GM12878 (cell line): ENCODE measurements at regions not wholly inside any gene's neighbourhood (a gene's known extent, or its start where the extent isn't known, plus 50 kb on each side); places are given as distances from the start of the nearest gene placed in this dataset.

Experiments used
- BCL11A ChIP-seq: IDR thresholded peaks from 2 replicates; pipeline ENCODE4 v1.6.1; 2011; ENCODE audit warnings: low read depth, low read length
- CBFB ChIP-seq: IDR thresholded peaks from 2 replicates; pipeline ENCODE4 v1.6.1; 2016; ENCODE audit warnings: antibody characterized with exemption, low read depth
- CREM ChIP-seq: IDR thresholded peaks from 2 replicates; pipeline ENCODE4 v1.6.1; 2014; ENCODE audit warnings: antibody characterized with exemption, low read depth
- CTCF ChIP-seq, 3 experiments: IDR thresholded peaks in 2 of 3; conservative IDR thresholded peaks in 1 of 3; 2 replicates each; pipeline ENCODE4 v1.5.1; 2011; ENCODE audit warnings: low read depth in 3 of 3, low read length in 3 of 3, mild to moderate bottlenecking in 3 of 3, control low read depth in 2 of 3, moderate library complexity in 2 of 3, inconsistent platforms in 1 of 3, mixed read lengths in 1 of 3; ENCODE audit not compliant: control insufficient read depth in 2 of 3, insufficient read depth in 1 of 3; ENCODE audit errors: extremely low read depth in 1 of 3
- ELK1 ChIP-seq: IDR thresholded peaks from 2 replicates; pipeline ENCODE4 v1.6.1; 2012; ENCODE audit warnings: low read depth, low read length, improper control_type of control experiment
- GABPA ChIP-seq: IDR thresholded peaks from 2 replicates; pipeline ENCODE4 v1.6.1; 2014; ENCODE audit warnings: antibody characterized with exemption, low read depth, mild to moderate bottlenecking, inconsistent platforms
- HDGF ChIP-seq: fragments of 450-650 bp; IDR thresholded peaks from 2 replicates; pipeline ENCODE4 v1.6.1; 2016; ENCODE audit warnings: antibody characterized with exemption
- MAX ChIP-seq: IDR thresholded peaks from 2 replicates; pipeline ENCODE4 v1.6.1; 2012; ENCODE audit warnings: low read depth, low read length, improper control_type of control experiment
- NR2C1 ChIP-seq: fragments of 450-650 bp; IDR thresholded peaks from 2 replicates; pipeline ENCODE4 v1.6.1; 2017; ENCODE audit warnings: antibody characterized with exemption, mild to moderate bottlenecking, moderate library complexity
- PKNOX1 ChIP-seq: fragments of 450-650 bp; IDR thresholded peaks from 2 replicates; pipeline ENCODE4 v1.6.1; 2016; ENCODE audit warnings: mild to moderate bottlenecking
- ZNF24 ChIP-seq: fragments of 450-650 bp; IDR thresholded peaks from 2 replicates; pipeline ENCODE4 v1.6.1; 2017; ENCODE audit warnings: antibody characterized with exemption, mild to moderate bottlenecking
- TF ChIP-seq, protein P1 (sequence below): fragments of 150-350 bp; IDR thresholded peaks from 2 replicates; pipeline ENCODE4 v1.6.1; 2016; ENCODE audit warnings: low read depth, low read length
- TF ChIP-seq, protein P2 (sequence below): fragments of 450-650 bp; IDR thresholded peaks from 2 replicates; pipeline ENCODE4 v1.6.1; 2017; ENCODE audit warnings: mild to moderate bottlenecking, moderate library complexity

- TF ChIP-seq GABPA (no peak), CTCF (IDR thresholded peaks at IDR 0.05 in 2 of 3, conservative IDR thresholded peaks at IDR 0.05 in 1 of 3; ENCODE audit: control insufficient read depth in 2 of 3, extremely low read depth in 1 of 3, insufficient read depth in 1 of 3, low read depth in 3 of 3, low read length in 3 of 3) (no peak), PKNOX1 (no peak), ZNF24 (no peak), ELK1 (no peak), NR2C1 (no peak), CREM (no peak), MAX (no peak), CBFB (no peak), HDGF (no peak), BCL11A (no peak)
- TF ChIP-seq, protein P1, sequence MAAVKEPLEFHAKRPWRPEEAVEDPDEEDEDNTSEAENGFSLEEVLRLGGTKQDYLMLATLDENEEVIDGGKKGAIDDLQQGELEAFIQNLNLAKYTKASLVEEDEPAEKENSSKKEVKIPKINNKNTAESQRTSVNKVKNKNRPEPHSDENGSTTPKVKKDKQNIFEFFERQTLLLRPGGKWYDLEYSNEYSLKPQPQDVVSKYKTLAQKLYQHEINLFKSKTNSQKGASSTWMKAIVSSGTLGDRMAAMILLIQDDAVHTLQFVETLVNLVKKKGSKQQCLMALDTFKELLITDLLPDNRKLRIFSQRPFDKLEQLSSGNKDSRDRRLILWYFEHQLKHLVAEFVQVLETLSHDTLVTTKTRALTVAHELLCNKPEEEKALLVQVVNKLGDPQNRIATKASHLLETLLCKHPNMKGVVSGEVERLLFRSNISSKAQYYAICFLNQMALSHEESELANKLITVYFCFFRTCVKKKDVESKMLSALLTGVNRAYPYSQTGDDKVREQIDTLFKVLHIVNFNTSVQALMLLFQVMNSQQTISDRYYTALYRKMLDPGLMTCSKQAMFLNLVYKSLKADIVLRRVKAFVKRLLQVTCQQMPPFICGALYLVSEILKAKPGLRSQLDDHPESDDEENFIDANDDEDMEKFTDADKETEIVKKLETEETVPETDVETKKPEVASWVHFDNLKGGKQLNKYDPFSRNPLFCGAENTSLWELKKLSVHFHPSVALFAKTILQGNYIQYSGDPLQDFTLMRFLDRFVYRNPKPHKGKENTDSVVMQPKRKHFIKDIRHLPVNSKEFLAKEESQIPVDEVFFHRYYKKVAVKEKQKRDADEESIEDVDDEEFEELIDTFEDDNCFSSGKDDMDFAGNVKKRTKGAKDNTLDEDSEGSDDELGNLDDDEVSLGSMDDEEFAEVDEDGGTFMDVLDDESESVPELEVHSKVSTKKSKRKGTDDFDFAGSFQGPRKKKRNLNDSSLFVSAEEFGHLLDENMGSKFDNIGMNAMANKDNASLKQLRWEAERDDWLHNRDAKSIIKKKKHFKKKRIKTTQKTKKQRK = no peak
- TF ChIP-seq, protein P2, sequence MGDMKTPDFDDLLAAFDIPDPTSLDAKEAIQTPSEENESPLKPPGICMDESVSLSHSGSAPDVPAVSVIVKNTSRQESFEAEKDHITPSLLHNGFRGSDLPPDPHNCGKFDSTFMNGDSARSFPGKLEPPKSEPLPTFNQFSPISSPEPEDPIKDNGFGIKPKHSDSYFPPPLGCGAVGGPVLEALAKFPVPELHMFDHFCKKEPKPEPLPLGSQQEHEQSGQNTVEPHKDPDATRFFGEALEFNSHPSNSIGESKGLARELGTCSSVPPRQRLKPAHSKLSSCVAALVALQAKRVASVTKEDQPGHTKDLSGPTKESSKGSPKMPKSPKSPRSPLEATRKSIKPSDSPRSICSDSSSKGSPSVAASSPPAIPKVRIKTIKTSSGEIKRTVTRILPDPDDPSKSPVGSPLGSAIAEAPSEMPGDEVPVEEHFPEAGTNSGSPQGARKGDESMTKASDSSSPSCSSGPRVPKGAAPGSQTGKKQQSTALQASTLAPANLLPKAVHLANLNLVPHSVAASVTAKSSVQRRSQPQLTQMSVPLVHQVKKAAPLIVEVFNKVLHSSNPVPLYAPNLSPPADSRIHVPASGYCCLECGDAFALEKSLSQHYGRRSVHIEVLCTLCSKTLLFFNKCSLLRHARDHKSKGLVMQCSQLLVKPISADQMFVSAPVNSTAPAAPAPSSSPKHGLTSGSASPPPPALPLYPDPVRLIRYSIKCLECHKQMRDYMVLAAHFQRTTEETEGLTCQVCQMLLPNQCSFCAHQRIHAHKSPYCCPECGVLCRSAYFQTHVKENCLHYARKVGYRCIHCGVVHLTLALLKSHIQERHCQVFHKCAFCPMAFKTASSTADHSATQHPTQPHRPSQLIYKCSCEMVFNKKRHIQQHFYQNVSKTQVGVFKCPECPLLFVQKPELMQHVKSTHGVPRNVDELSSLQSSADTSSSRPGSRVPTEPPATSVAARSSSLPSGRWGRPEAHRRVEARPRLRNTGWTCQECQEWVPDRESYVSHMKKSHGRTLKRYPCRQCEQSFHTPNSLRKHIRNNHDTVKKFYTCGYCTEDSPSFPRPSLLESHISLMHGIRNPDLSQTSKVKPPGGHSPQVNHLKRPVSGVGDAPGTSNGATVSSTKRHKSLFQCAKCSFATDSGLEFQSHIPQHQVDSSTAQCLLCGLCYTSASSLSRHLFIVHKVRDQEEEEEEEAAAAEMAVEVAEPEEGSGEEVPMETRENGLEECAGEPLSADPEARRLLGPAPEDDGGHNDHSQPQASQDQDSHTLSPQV = no peak
Measured at GRCh38 chr2:16210841-16211240, 270.5 kb downstream of the MYCN start.
